Psoas muscle (tissue), 7 donors: ENCODE measurements at regions not wholly inside any gene's neighbourhood (a gene's known extent, or its start where the extent isn't known, plus 50 kb on each side); places are given as distances from the start of the nearest gene placed in this dataset.

Experiments used
- ATAC-seq, 4 donors: fragments of 200-7000 bp; cut with Tn5 transposase; one replicate each; pipeline ENCODE4 v1.9.1; 2020; ENCODE audit warnings: moderate library complexity in 3 of 4, mild to moderate bottlenecking in 2 of 4
- DNase-seq, 2 donors: peaks; one replicate each; pipeline ENCODE4 v3.0.0-alpha.2; 2020
- H3K27ac ChIP-seq: fragments of 200-600 bp; one replicate; pipeline ENCODE4 v1.8.0; 2022
- H3K27me3 ChIP-seq, 3 donors: fragments of 200-600 bp in 1 of 3; one replicate each; pipeline versions ENCODE4 v1.6.1 to v1.8.0; 2013 to 2022; ENCODE audit warnings: low read length in 2 of 3, mild to moderate bottlenecking in 2 of 3, moderate library complexity in 1 of 3; ENCODE audit not compliant: insufficient read depth in 3 of 3
- H3K36me3 ChIP-seq, 2 donors: fragments of 200-600 bp in 1 of 2; one replicate each; pipeline versions ENCODE4 v1.6.1 to v1.8.0; 2013 to 2022; ENCODE audit warnings: low read depth in 1 of 2, mild to moderate bottlenecking in 1 of 2, moderate library complexity in 1 of 2; ENCODE audit not compliant: insufficient read depth in 1 of 2
- H3K4me1 ChIP-seq: fragments of 200-600 bp; one replicate; pipeline ENCODE4 v1.8.0; 2022
- H3K4me3 ChIP-seq: fragments of 200-600 bp; one replicate; pipeline ENCODE4 v1.8.0; 2022; ENCODE audit warnings: mild to moderate bottlenecking
- H3K9me3 ChIP-seq: fragments of 200-600 bp; one replicate; pipeline ENCODE4 v1.8.0; 2022
- WGBS, 3 donors: extraction: QIAGEN DNeasy Blood & Tissue Kit; methylation state at CpG; one replicate each; pipeline versions ENCODE4 v1.1.6 to v1.1.7; 2013; 5-methylcytosine and 5-hydroxymethylcytosine counted together
- intact Hi-C, 2 donors: fragments of 100-400 bp; cut with DNase I; formaldehyde crosslinking; loops; one replicate each; pipeline versions ENCODE4 v1.11.0 to v1.14.2; 2022
- TF ChIP-seq, protein P1 (sequence below): fragments of 200-600 bp; IDR thresholded peaks from one replicate; pipeline ENCODE4 v1.8.0; 2022; ENCODE audit warnings: antibody characterized with exemption
- donor health status: healthy with polysubstance abuse.
- donor health status: DM: no; HTN: no; CAD: no; lungs with moderate emphysema.
- donor health status: Bipolar disorder and iron deficiency.
- donor health status: healthy.
- donor health status: DM: yes; HTN: yes; CAD: no.
- donor health status: DM: no; HTN: no; CAD: no.
- donor health status: DM: yes; HTN: yes; CAD: no.

DNA sequence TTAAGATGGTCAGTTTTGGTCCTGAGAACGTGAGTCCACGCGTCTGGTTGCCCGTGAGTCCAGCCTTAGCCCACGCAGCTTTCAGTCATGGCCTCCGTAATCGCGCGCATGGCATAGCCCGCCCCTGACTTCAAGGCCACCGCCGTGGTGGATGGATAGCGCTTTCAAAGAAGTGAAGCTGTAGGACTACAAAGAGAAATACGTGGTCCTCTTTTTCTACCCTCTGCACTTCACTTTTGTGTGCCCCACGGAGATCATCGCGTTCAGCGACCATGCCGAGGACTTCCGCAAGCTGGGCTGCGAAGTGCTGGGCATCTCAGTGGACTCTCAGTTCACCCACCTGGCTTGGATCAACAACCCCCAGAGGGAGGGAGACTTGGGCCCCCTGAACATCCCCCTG is 142.0 kb upstream of the MCHR2 start:
- Histone ChIP-seq H3K4me3 (no peak overlapping the region), H3K9me3 (no peaks in the 10 kb centered on the region), H3K36me3 (no peaks in the 10 kb centered on the region), H3K27me3 (no peaks in the 10 kb centered on the region), H3K4me1 (no peaks in the 10 kb centered on the region), H3K27ac (no peak overlapping the region)
- TF ChIP-seq, protein P1, sequence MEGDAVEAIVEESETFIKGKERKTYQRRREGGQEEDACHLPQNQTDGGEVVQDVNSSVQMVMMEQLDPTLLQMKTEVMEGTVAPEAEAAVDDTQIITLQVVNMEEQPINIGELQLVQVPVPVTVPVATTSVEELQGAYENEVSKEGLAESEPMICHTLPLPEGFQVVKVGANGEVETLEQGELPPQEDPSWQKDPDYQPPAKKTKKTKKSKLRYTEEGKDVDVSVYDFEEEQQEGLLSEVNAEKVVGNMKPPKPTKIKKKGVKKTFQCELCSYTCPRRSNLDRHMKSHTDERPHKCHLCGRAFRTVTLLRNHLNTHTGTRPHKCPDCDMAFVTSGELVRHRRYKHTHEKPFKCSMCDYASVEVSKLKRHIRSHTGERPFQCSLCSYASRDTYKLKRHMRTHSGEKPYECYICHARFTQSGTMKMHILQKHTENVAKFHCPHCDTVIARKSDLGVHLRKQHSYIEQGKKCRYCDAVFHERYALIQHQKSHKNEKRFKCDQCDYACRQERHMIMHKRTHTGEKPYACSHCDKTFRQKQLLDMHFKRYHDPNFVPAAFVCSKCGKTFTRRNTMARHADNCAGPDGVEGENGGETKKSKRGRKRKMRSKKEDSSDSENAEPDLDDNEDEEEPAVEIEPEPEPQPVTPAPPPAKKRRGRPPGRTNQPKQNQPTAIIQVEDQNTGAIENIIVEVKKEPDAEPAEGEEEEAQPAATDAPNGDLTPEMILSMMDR = no peak
- intact Hi-C loops = no loop called here
- DNase-seq = no peak
- 95 to 97% (median 96%) methylated on average over 21 of the region's 21 CpGs for WGBS, 3 donors
- no peak for ATAC-seq

DNA sequence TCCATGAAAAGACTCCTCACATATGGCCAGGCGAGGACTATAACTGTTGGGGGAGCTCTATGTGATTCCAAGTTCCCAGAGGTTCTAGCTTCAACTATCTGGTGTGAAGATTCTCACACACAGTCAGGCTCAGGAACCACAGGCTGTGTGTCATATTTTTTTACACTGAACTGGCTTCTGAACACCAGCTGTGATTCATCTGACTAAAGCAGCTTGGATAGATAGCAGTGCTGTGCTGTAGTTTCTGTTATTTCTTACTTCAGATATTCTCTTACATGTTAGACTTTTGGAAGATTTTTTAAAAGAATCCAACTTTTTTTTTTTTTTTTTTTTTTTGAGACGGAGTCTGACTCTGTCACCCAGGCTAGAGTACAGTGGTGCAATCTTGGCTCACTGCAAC is 140.7 kb upstream of the MCHR2 start:
- DNase-seq (no peak), ATAC-seq (no peak)
- intact Hi-C loops = no loop called here
- Histone ChIP-seq H3K4me3 (no peak overlapping the region), H3K9me3 (peaks cover 3% of the 10 kb centered on the region), H3K27ac (no peak overlapping the region), H3K27me3 (no peaks in the 10 kb centered on the region), H3K4me1 (no peaks in the 10 kb centered on the region), H3K36me3 (no peaks in the 10 kb centered on the region)
- WGBS, 3 donors = 79 to 100% (median 97%) methylated on average over 1 to 2 of the region's 2 CpGs
- TF ChIP-seq, protein P1 = no peak

DNA sequence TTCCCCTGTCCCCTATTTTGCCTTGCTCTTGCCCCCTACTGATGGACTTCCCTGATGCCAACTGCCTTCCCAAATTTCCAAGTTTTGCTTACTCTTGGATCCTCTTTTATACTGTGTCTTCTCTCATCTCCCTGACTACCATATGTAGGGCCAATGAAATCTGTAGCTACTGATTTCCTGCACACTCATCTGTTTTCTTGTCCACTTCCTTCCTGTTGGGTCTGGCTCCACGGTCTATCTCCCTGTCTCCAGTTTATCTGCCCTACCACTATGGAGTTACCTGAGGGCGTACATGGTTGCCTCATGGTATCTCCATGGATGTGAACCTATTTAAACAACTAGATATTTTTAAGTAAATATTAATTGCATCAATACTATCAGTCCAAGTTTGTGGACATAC is 140.3 kb upstream of the MCHR2 start:
- intact Hi-C loops = no loop called here
- TF ChIP-seq, protein P1 = no peak

DNA sequence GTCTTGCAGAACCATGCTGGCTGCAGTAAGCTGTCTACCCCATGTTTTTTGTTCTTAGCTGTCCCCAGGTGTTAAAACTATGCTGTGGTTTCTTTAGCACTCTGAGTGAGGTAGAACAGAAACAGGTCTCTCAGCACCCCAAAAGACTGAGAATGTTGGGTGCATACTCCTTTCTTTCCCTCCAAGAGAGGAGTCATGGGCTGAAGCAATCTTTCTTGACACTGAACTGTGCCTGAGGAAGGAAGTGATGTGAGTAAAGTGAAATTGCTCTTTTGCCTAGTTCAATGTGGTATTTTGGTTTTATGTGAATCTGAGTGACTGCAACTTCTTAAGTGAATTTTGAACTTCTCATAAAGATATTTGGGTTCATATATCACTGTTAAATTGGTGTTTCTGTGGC is 138.0 kb upstream of the MCHR2 start:
- peaks cover 3% of the 10 kb centered on the region for H3K9me3 ChIP-seq
- H3K4me3 ChIP-seq = no peak overlapping the region
- H3K27me3 ChIP-seq = no peaks in the 10 kb centered on the region
- no peak overlapping the region for H3K27ac ChIP-seq
- no peaks in the 10 kb centered on the region for H3K36me3 ChIP-seq
- H3K4me1 ChIP-seq = no peaks in the 10 kb centered on the region
- DNase-seq (no peak), ATAC-seq (no peak)
- intact Hi-C loops = no loop called here
- TF ChIP-seq, protein P1 = no peak

More for the DNA sequence above, 140.3 kb upstream of the MCHR2 start:
- Histone ChIP-seq H3K9me3 (peaks cover 3% of the 10 kb centered on the region), H3K36me3 (no peaks in the 10 kb centered on the region), H3K27ac (no peak overlapping the region), H3K4me3 (no peak overlapping the region), H3K4me1 (no peaks in the 10 kb centered on the region), H3K27me3 (no peaks in the 10 kb centered on the region)
- no peak for DNase-seq
- WGBS, 3 donors = 84 to 91% (median 87%) methylated on average over 2 of the region's 2 CpGs
- no peak for ATAC-seq

DNA sequence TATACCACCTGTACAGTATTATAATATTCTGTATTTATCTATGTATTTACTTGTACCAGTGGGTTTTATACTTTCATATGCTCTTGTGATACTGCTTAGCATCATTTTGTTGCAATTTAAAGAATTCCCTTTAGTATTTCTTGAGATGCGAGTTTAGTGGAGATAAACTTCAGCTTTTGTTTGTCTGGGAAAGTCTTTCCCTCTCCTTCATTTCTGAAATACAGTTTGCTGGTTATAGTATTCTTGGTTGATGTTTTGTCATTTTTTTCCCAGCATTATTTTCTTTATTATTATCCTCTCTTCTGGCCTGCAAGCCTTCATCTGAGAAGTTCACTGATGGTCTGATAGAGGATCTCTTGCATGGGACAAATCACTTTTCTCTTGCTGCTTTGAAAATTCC is 136.6 kb upstream of the MCHR2 start:
- no peak for DNase-seq
- 90 to 100% (median 96%) methylated on average over 1 of the region's 1 CpG for WGBS, 3 donors

More for the DNA sequence above, 136.6 kb upstream of the MCHR2 start:
- Histone ChIP-seq H3K27ac (no peak overlapping the region), H3K36me3 (no peaks in the 10 kb centered on the region), H3K27me3 (no peaks in the 10 kb centered on the region), H3K4me3 (no peak overlapping the region), H3K4me1 (no peaks in the 10 kb centered on the region), H3K9me3 (peaks cover 3% of the 10 kb centered on the region)
- ATAC-seq = no peak
- TF ChIP-seq, protein P1 = no peak
- intact Hi-C loops = no loop called here
